Karpas-422 (cell line): ENCODE measurements at regions not wholly inside any gene's neighbourhood (a gene's known extent, or its start where the extent isn't known, plus 50 kb on each side); places are given as distances from the start of the nearest gene placed in this dataset.
"Not testable (repeated sequence)": the region's sequence is repeated elsewhere in the genome, so short reads cannot be mapped to it uniquely, and the experiment has no call there.

Source experiments
- DNase-seq: peaks from one replicate; pipeline ENCODE4 v3.0.0-alpha.2; 2015
- H2AFZ ChIP-seq: fragments of 200-600 bp; sonication (generic); 2 replicates; pipeline ENCODE4 v1.6.1; 2014; ENCODE audit warnings: antibody characterized with exemption, low read length, mixed read lengths
- H3K27ac ChIP-seq: fragments of 200-600 bp; sonication (generic); 2 replicates; pipeline ENCODE4 v1.5.1; 2014; ENCODE audit warnings: mild to moderate bottlenecking, low read length, moderate library complexity
- H3K27me3 ChIP-seq: fragments of 200-600 bp; sonication (generic); 2 replicates; pipeline ENCODE4 v1.6.1; 2014; ENCODE audit warnings: low read length, mixed read lengths
- H3K36me3 ChIP-seq: fragments of 200-600 bp; sonication (generic); 2 replicates; pipeline ENCODE4 v1.6.1; 2014; ENCODE audit warnings: low read length, mixed read lengths; ENCODE audit not compliant: insufficient read depth
- H3K4me1 ChIP-seq: fragments of 200-600 bp; sonication (generic); 2 replicates; pipeline ENCODE4 v1.6.1; 2014; ENCODE audit warnings: mild to moderate bottlenecking, low read length, mixed read lengths
- H3K4me2 ChIP-seq: fragments of 200-600 bp; sonication (generic); 2 replicates; pipeline ENCODE4 v1.6.1; 2014; ENCODE audit warnings: low read length, low read depth, mild to moderate bottlenecking; ENCODE audit not compliant: poor library complexity, severe bottlenecking
- H3K4me3 ChIP-seq: fragments of 200-600 bp; sonication (generic); 2 replicates; pipeline ENCODE4 v1.5.1; 2014; ENCODE audit warnings: mild to moderate bottlenecking, antibody characterized with exemption, low read length, mixed read lengths
- H3K79me2 ChIP-seq: fragments of 200-600 bp; sonication (generic); 2 replicates; pipeline ENCODE4 v1.6.1; 2014; ENCODE audit warnings: mild to moderate bottlenecking, low read length, mixed read lengths
- H3K9ac ChIP-seq: fragments of 200-600 bp; sonication (generic); 2 replicates; pipeline ENCODE4 v1.6.0; 2014; ENCODE audit warnings: low read length
- H3K9me2 ChIP-seq: fragments of 200-600 bp; sonication (generic), shearing (Covaris generic); replicated peaks from 2 replicates; pipeline ENCODE4 v1.6.0; 2014; ENCODE audit warnings: mild to moderate bottlenecking, low read length, moderate library complexity; ENCODE audit not compliant: insufficient read depth
- H3K9me3 ChIP-seq: fragments of 300-700, 200-600 bp; sonication (generic); 2 replicates; pipeline ENCODE4 v1.6.1; 2014; ENCODE audit warnings: low read length, mixed read lengths
- H4K20me1 ChIP-seq: fragments of 200-600 bp; sonication (generic); 2 replicates; pipeline ENCODE4 v1.6.1; 2014; ENCODE audit warnings: mild to moderate bottlenecking, antibody characterized with exemption, low read length, low read depth; ENCODE audit not compliant: insufficient read depth

GRCh38 chr16:29182940-29183868, 198.4 kb downstream of the LAT start:
- H3K9me2 ChIP-seq, H3K79me2 ChIP-seq, H4K20me1 ChIP-seq, H3K4me1 ChIP-seq, H3K4me2 ChIP-seq, H3K9me3 ChIP-seq, H3K4me3 ChIP-seq, H3K9ac ChIP-seq, DNase-seq, H3K27ac ChIP-seq, H3K36me3 ChIP-seq, H3K27me3 ChIP-seq, H2AFZ ChIP-seq: not testable (repeated sequence)

GRCh38 chr16:29182501-29182900, 197.6 kb downstream of the LAT start:
- no peaks in the 10 kb centered on the region for H3K4me1 ChIP-seq
- H4K20me1 ChIP-seq = no peaks in the 10 kb centered on the region
- H3K27ac ChIP-seq = no peak overlapping the region
- H3K36me3 ChIP-seq = no peaks in the 10 kb centered on the region
- H2AFZ ChIP-seq = no peak overlapping the region
- H3K79me2 ChIP-seq = no peaks in the 10 kb centered on the region
- H3K4me3 ChIP-seq = no peak overlapping the region
- H3K4me2 ChIP-seq = no peak overlapping the region
- no peaks in the 10 kb centered on the region for H3K9me3 ChIP-seq
- no peak for DNase-seq
- no peaks in the 10 kb centered on the region for H3K27me3 ChIP-seq
- no peaks in the 10 kb centered on the region for H3K9me2 ChIP-seq
- H3K9ac ChIP-seq = no peak overlapping the region

- not testable (repeated sequence) for H3K4me1 ChIP-seq, H3K79me2 ChIP-seq, H3K9me2 ChIP-seq, H2AFZ ChIP-seq, H3K9ac ChIP-seq, H3K9me3 ChIP-seq, H4K20me1 ChIP-seq, H3K4me2 ChIP-seq, H3K4me3 ChIP-seq, H3K36me3 ChIP-seq, H3K27me3 ChIP-seq, H3K27ac ChIP-seq, DNase-seq
Measured at GRCh38 chr16:29181921-29182411, 197.1 kb downstream of the LAT start.

- not testable (repeated sequence) for H2AFZ ChIP-seq, DNase-seq, H3K27me3 ChIP-seq, H3K9ac ChIP-seq, H3K27ac ChIP-seq, H3K79me2 ChIP-seq, H3K4me2 ChIP-seq, H3K36me3 ChIP-seq, H3K4me1 ChIP-seq, H3K9me3 ChIP-seq, H4K20me1 ChIP-seq, H3K9me2 ChIP-seq, H3K4me3 ChIP-seq
Measured at GRCh38 chr16:29181254-29181780, 196.5 kb downstream of the LAT start.

- H3K79me2 ChIP-seq, H3K4me3 ChIP-seq, H4K20me1 ChIP-seq, H3K27me3 ChIP-seq, H3K4me2 ChIP-seq, DNase-seq, H2AFZ ChIP-seq, H3K4me1 ChIP-seq, H3K27ac ChIP-seq, H3K9ac ChIP-seq, H3K36me3 ChIP-seq, H3K9me2 ChIP-seq, H3K9me3 ChIP-seq: not testable (repeated sequence)
Measured at GRCh38 chr16:29180206-29180600, 195.4 kb downstream of the LAT start.

GRCh38 chr16:29179401-29180205, 194.8 kb downstream of the LAT start:
- H3K9me3 ChIP-seq, H3K4me2 ChIP-seq, H3K4me1 ChIP-seq, H2AFZ ChIP-seq, H3K4me3 ChIP-seq, H3K79me2 ChIP-seq, H3K9me2 ChIP-seq, H4K20me1 ChIP-seq, H3K27ac ChIP-seq, H3K9ac ChIP-seq, H3K27me3 ChIP-seq, H3K36me3 ChIP-seq, DNase-seq: not testable (repeated sequence)

- not testable (repeated sequence) for DNase-seq, H3K9me2 ChIP-seq, H3K4me3 ChIP-seq, H3K4me2 ChIP-seq, H3K4me1 ChIP-seq, H3K36me3 ChIP-seq, H4K20me1 ChIP-seq, H3K9ac ChIP-seq, H3K27me3 ChIP-seq, H2AFZ ChIP-seq, H3K79me2 ChIP-seq, H3K27ac ChIP-seq, H3K9me3 ChIP-seq
Measured at GRCh38 chr16:29177888-29178726, 193.3 kb downstream of the LAT start.
